ENCODE measurements at regions not wholly inside any gene's neighbourhood (a gene's known extent, or its start where the extent isn't known, plus 50 kb on each side); places are given as distances from the start of the nearest gene placed in this dataset.

GRCh38 chr10:29037348-29038113, 251.3 kb upstream of the LYZL1 start:
- DNase-seq = no peak

GRCh38 chr10:29039091-29039490, 249.8 kb upstream of the LYZL1 start:
- no peak for DNase-seq

GRCh38 chr10:29039677-29040189, 249.1 kb upstream of the LYZL1 start:
- no peak for DNase-seq

GRCh38 chr10:29041616-29042015, 247.3 kb upstream of the LYZL1 start:
- no peak for DNase-seq

GRCh38 chr10:29048506-29048905, 240.4 kb upstream of the LYZL1 start:
- no peak for DNase-seq

GRCh38 chr10:29050081-29050480, 238.8 kb upstream of the LYZL1 start:
- DNase-seq = no peak

GRCh38 chr10:29055101-29055500, 233.8 kb upstream of the LYZL1 start:
- no peak for DNase-seq

GRCh38 chr10:29056729-29057128, 232.1 kb upstream of the LYZL1 start:
- DNase-seq = no peak

- DNase-seq = no peak
These were observed 231.0 kb upstream of the LYZL1 start for GRCh38 chr10:29057822-29058331.

- no peak for DNase-seq
These were observed 224.8 kb upstream of the LYZL1 start for GRCh38 chr10:29063806-29064644.

- no peak for DNase-seq
These were observed 224.2 kb upstream of the LYZL1 start for GRCh38 chr10:29064680-29065079.

- no peak for DNase-seq
These were observed 221.7 kb upstream of the LYZL1 start for GRCh38 chr10:29067161-29067560.

GRCh38 chr10:29067628-29068027, 221.2 kb upstream of the LYZL1 start:
- DNase-seq = no peak

- DNase-seq = no peak
These were observed 220.6 kb upstream of the LYZL1 start for GRCh38 chr10:29068302-29068701.

GRCh38 chr10:29068966-29069365, 219.9 kb upstream of the LYZL1 start:
- no peak for DNase-seq

GRCh38 chr10:29069941-29070340, 218.9 kb upstream of the LYZL1 start:
- no peak for DNase-seq

- DNase-seq = no peak
These were observed 210.0 kb upstream of the LYZL1 start for GRCh38 chr10:29078919-29079318.

GRCh38 chr10:29081231-29081630, 207.6 kb upstream of the LYZL1 start:
- DNase-seq = no peak

GRCh38 chr10:29081951-29082685, 206.8 kb upstream of the LYZL1 start:
- no peak for DNase-seq

GRCh38 chr10:29083096-29083495, 205.8 kb upstream of the LYZL1 start:
- no peak for DNase-seq

- DNase-seq = no peak
These were observed 204.1 kb upstream of the LYZL1 start for GRCh38 chr10:29084681-29085307.

- DNase-seq = no peak
These were observed 199.8 kb upstream of the LYZL1 start for GRCh38 chr10:29089091-29089490.

Data from stimulated activated CD4-positive, alpha-beta T cell treated with anti-CD3 and anti-CD28 coated beads, Interleukin-4, amount 100 ng/mL, for 24 hours (primary cell).